Tibial nerve (tissue), 3 donors: ENCODE measurements at regions not wholly inside any gene's neighbourhood (a gene's known extent, or its start where the extent isn't known, plus 50 kb on each side); places are given as distances from the start of the nearest gene placed in this dataset.

Source experiments
- POLR2A ChIP-seq, 2 donors: fragments of 450-650 bp; IDR thresholded peaks; one replicate each; pipeline ENCODE4 v1.6.1; 2017; ENCODE audit warnings: antibody characterized with exemption in 2 of 2, mild to moderate bottlenecking in 2 of 2, moderate library complexity in 2 of 2
- TF ChIP-seq, protein P1 (sequence below), 5 experiments: fragments of 200-600 bp in 3 of 5; fragments of 450-650 bp in 2 of 5; sonication (generic) in 3 of 5; IDR thresholded peaks; one replicate each; pipeline ENCODE4 v1.5.1; 2016 to 2019; ENCODE audit warnings: antibody characterized with exemption in 5 of 5, mild to moderate bottlenecking in 3 of 5, moderate library complexity in 2 of 5

DNA sequence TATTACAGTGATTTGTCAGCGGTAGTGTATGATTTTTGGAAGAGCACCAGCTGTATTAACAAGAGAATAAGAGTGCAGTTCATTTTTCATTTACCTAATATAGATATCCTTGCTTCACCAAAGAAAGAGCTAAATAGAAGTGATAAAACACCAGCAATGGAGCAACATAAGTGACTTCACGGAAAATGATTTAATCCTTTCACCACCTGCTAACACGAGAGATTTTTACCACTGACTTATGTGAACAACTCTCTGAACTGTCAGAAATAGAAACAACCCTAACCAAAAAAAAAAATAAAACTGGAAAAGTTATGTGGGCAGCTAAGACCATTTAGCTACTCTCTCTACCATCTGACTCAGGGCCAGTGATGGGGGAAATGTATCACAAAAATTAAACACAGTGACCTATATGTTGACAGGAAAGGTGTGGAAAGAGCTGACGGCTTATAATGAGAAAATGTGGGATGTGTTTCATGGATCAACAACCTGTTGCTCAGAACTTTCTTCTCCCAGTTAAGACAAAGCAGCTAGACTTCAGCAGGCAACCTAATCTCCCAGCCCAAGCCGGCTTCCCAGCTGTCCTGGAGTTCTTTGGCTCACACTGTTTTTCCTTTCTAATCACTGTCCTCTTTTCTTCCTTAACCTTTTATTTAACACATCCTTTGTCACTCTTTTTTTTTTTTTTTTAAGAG is 272.7 kb downstream of the SS18 start:
- TF ChIP-seq, protein P1, sequence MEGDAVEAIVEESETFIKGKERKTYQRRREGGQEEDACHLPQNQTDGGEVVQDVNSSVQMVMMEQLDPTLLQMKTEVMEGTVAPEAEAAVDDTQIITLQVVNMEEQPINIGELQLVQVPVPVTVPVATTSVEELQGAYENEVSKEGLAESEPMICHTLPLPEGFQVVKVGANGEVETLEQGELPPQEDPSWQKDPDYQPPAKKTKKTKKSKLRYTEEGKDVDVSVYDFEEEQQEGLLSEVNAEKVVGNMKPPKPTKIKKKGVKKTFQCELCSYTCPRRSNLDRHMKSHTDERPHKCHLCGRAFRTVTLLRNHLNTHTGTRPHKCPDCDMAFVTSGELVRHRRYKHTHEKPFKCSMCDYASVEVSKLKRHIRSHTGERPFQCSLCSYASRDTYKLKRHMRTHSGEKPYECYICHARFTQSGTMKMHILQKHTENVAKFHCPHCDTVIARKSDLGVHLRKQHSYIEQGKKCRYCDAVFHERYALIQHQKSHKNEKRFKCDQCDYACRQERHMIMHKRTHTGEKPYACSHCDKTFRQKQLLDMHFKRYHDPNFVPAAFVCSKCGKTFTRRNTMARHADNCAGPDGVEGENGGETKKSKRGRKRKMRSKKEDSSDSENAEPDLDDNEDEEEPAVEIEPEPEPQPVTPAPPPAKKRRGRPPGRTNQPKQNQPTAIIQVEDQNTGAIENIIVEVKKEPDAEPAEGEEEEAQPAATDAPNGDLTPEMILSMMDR (IDR thresholded peaks at IDR 0.05) = no peak
- no peak for TF ChIP-seq POLR2A (IDR thresholded peaks at IDR 0.05)
